Thyroid gland (tissue), 4 donors: ENCODE measurements at regions not wholly inside any gene's neighbourhood (a gene's known extent, or its start where the extent isn't known, plus 50 kb on each side); places are given as distances from the start of the nearest gene placed in this dataset.

Experiments
- CTCF ChIP-seq, 6 experiments: fragments of 200-600 bp in 3 of 6; fragments of 450-650 bp in 3 of 6; sonication (generic) in 3 of 6; IDR thresholded peaks; one replicate each; pipeline ENCODE4 v1.5.1; 2016 to 2019; ENCODE audit warnings: antibody characterized with exemption in 6 of 6, mild to moderate bottlenecking in 2 of 6, inconsistent platforms in 1 of 6, moderate library complexity in 1 of 6
- POLR2A ChIP-seq, 2 donors: fragments of 450-650 bp; IDR thresholded peaks; one replicate each; pipeline ENCODE4 v1.6.1; 2017; ENCODE audit warnings: antibody characterized with exemption in 2 of 2, mild to moderate bottlenecking in 2 of 2, moderate library complexity in 1 of 2

GRCh38 chr14:35218963-35219362 lies 73.2 kb upstream of the PSMA6 start:
- TF ChIP-seq POLR2A (IDR thresholded peaks at IDR 0.05) (no peak), CTCF (IDR thresholded peaks at IDR 0.05) (no peak)
